ENCODE measurements at regions not wholly inside any gene's neighbourhood (a gene's known extent, or its start where the extent isn't known, plus 50 kb on each side); places are given as distances from the start of the nearest gene placed in this dataset.
A peak's percentile ranks its signal among the peaks of the same experiment; 100 is the strongest.

DNA sequence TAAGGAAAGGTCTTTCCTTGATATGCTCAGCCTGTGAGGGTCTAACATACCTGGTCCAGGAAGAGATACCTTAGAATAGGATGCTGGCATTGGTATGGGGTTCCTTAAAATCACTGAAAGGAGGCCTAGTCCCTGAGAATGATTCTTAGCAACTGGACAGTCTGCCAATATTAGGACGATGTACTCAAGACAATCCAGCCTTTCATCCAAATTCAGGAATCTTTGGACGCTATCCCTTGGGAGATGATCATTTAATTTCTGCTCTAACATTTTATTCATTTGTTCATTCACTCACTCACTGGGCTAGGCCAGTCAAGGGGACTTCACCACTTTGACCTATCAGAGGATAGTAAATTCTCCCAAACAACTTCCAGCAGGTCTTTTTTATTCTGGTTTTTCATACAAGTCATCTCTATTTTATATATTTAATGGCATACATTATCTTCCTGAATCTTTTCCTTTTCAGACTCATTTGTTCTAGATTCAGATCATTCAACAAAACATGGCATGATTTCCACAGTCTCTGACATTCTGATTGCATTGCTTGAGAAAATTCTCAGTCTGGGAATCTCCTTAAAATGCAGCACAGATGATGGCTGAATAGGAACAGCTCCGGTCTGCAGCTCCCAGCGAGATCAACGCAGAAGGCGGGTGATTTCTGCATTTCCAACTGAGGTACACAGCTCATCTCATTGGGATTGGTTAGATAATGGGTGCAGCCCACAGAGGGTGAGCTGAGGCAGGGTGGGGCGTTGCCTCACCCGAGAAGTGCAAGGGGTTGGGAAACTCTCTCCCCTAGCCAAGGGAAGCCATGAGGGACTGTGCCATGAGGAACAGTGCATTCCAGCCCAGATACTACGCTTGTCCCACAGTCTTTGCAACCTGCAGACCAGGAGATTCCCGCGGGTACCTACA is 118.0 kb upstream of the PRICKLE1 start:
- Histone ChIP-seq H3K9me2 (replicated peaks; ENCODE audit: insufficient read depth) (no peaks in the 10 kb centered on the region), H3K4me2 (no peak overlapping the region), H3K36me3 (replicated peaks; ENCODE audit: insufficient read depth, low read depth) (no peaks in the 10 kb centered on the region), H3K4me1 (ENCODE audit: insufficient read depth) (no peaks in the 10 kb centered on the region), H4K20me1 (ENCODE audit: insufficient read depth, poor library complexity, severe bottlenecking) (no peaks in the 10 kb centered on the region), H3K27ac (no peak overlapping the region), H3K4me3 (no peak overlapping the region), H3K79me2 (no peaks in the 10 kb centered on the region), H3K9me3 (ENCODE audit: low read depth) (no peaks in the 10 kb centered on the region), H3K27me3 (no peaks in the 10 kb centered on the region), H2AFZ (no peak overlapping the region)
- TF ChIP-seq EZH2phosphoT487 (IDR thresholded peaks at IDR 0.05; ENCODE audit: low read depth, severe bottlenecking, unreplicated experiment) (no peak), EZH2 (IDR thresholded peaks at IDR 0.05; ENCODE audit: borderline replicate concordance) (no peak)
- TF ChIP-seq, protein P1, sequence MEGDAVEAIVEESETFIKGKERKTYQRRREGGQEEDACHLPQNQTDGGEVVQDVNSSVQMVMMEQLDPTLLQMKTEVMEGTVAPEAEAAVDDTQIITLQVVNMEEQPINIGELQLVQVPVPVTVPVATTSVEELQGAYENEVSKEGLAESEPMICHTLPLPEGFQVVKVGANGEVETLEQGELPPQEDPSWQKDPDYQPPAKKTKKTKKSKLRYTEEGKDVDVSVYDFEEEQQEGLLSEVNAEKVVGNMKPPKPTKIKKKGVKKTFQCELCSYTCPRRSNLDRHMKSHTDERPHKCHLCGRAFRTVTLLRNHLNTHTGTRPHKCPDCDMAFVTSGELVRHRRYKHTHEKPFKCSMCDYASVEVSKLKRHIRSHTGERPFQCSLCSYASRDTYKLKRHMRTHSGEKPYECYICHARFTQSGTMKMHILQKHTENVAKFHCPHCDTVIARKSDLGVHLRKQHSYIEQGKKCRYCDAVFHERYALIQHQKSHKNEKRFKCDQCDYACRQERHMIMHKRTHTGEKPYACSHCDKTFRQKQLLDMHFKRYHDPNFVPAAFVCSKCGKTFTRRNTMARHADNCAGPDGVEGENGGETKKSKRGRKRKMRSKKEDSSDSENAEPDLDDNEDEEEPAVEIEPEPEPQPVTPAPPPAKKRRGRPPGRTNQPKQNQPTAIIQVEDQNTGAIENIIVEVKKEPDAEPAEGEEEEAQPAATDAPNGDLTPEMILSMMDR (IDR thresholded peaks at IDR 0.05; ENCODE audit: poor library complexity): no peak
- DNase-seq (ENCODE audit: low spot score): no peak
- WGBS (ENCODE audit: low lambda C conversion rate, missing lambda C conversion rate): 93% methylated on average over 11 of the region's 11 CpGs

GRCh38 chr12:42706321-42706720 is 116.8 kb upstream of the PRICKLE1 start:
- H3K9me2 ChIP-seq (replicated peaks; ENCODE audit: insufficient read depth): no peaks in the 10 kb centered on the region
- H3K9me3 ChIP-seq (ENCODE audit: low read depth): no peaks in the 10 kb centered on the region
- 63% methylated on average over 1 of the region's 1 CpG for WGBS (ENCODE audit: low lambda C conversion rate, missing lambda C conversion rate)
- no peaks in the 10 kb centered on the region for H3K79me2 ChIP-seq
- H3K4me3 ChIP-seq: no peak overlapping the region
- DNase-seq (ENCODE audit: low spot score): no peak
- no peak overlapping the region for H2AFZ ChIP-seq
- H3K4me2 ChIP-seq: no peak overlapping the region
- no peaks in the 10 kb centered on the region for H3K27me3 ChIP-seq
- TF ChIP-seq EZH2phosphoT487 (IDR thresholded peaks at IDR 0.05; ENCODE audit: low read depth, severe bottlenecking, unreplicated experiment) (no peak), EZH2 (IDR thresholded peaks at IDR 0.05; ENCODE audit: borderline replicate concordance) (no peak)
- TF ChIP-seq, protein P1 (IDR thresholded peaks at IDR 0.05; ENCODE audit: poor library complexity): no peak
- no peak overlapping the region for H3K27ac ChIP-seq
- H3K4me1 ChIP-seq (ENCODE audit: insufficient read depth): no peaks in the 10 kb centered on the region
- H3K36me3 ChIP-seq (replicated peaks; ENCODE audit: insufficient read depth, low read depth): no peaks in the 10 kb centered on the region
- H4K20me1 ChIP-seq (ENCODE audit: insufficient read depth, poor library complexity, severe bottlenecking): no peaks in the 10 kb centered on the region

GRCh38 chr12:42705863-42706262 is 116.3 kb upstream of the PRICKLE1 start:
- H3K36me3 ChIP-seq (replicated peaks; ENCODE audit: insufficient read depth, low read depth): no peaks in the 10 kb centered on the region
- H3K4me1 ChIP-seq (ENCODE audit: insufficient read depth): no peaks in the 10 kb centered on the region
- H4K20me1 ChIP-seq (ENCODE audit: insufficient read depth, poor library complexity, severe bottlenecking): no peaks in the 10 kb centered on the region
- H3K4me3 ChIP-seq: no peak overlapping the region
- peak; percentile 48 for DNase-seq (ENCODE audit: low spot score)
- H3K27me3 ChIP-seq: no peaks in the 10 kb centered on the region
- no peak overlapping the region for H3K4me2 ChIP-seq
- H3K27ac ChIP-seq: no peak overlapping the region
- no peak overlapping the region for H2AFZ ChIP-seq
- 41% methylated on average over 4 of the region's 4 CpGs for WGBS (ENCODE audit: low lambda C conversion rate, missing lambda C conversion rate)
- no peaks in the 10 kb centered on the region for H3K79me2 ChIP-seq
- TF ChIP-seq EZH2 (IDR thresholded peaks at IDR 0.05; ENCODE audit: borderline replicate concordance) (no peak), EZH2phosphoT487 (IDR thresholded peaks at IDR 0.05; ENCODE audit: low read depth, severe bottlenecking, unreplicated experiment) (no peak)
- TF ChIP-seq, protein P1 (IDR thresholded peaks at IDR 0.05; ENCODE audit: poor library complexity): no peak
- H3K9me2 ChIP-seq (replicated peaks; ENCODE audit: insufficient read depth): no peaks in the 10 kb centered on the region
- no peaks in the 10 kb centered on the region for H3K9me3 ChIP-seq (ENCODE audit: low read depth)
